Caco-2 (cell line): ENCODE measurements at regions not wholly inside any gene's neighbourhood (a gene's known extent, or its start where the extent isn't known, plus 50 kb on each side); places are given as distances from the start of the nearest gene placed in this dataset.

Experiments
- BruUV-seq: library from RNA; stranded (reverse); fragments of 400-500 nt; replicated peaks from 2 replicates; lab custom pipeline; 2021; lab: Mats Ljungman, UMichigan
- CTCF ChIA-PET: fragments of 300-600 bp; sonication (Branson Sonifier 250); formaldehyde crosslinking; loops from one replicate; lab custom pipeline; 2022; ENCODE audit warnings: antibody characterized with exemption; lab: Charles Lee
- POLR2A ChIA-PET: fragments of 300-600 bp; sonication (Branson Sonifier 250); formaldehyde crosslinking; loops from one replicate; lab custom pipeline; 2022; ENCODE audit warnings: antibody characterized with exemption; lab: Charles Lee
- DNase-seq, 2 experiments: peaks; one replicate each; pipeline versions ENCODE4 v3.0.0 to v3.0.0-alpha.2; 2020 to 2022
- H3K27me3 ChIP-seq: replicated peaks from 2 replicates; pipeline ENCODE4 v1.6.0; 2011; ENCODE audit warnings: low read length; ENCODE audit not compliant: control insufficient read depth, insufficient read depth
- H3K36me3 ChIP-seq: 2 replicates; pipeline ENCODE4 v1.5.1; 2011; ENCODE audit warnings: low read length; ENCODE audit not compliant: control insufficient read depth, insufficient read depth
- H3K4me1 ChIP-seq: fragments of 250-450 bp; sonication (Bioruptor Pico); 2 replicates; pipeline ENCODE4 v1.5.1; 2020; ENCODE audit warnings: mild to moderate bottlenecking
- H3K4me3 ChIP-seq: 2 replicates; pipeline ENCODE4 v1.5.1; 2011; ENCODE audit warnings: low read depth, mild to moderate bottlenecking, control low read depth, low read length
- H3K9me3 ChIP-seq: fragments of 250-450 bp; sonication (Bioruptor Pico); 2 replicates; pipeline ENCODE4 v1.5.1; 2020; ENCODE audit warnings: mild to moderate bottlenecking, moderate library complexity
- H3K27ac Mint-ChIP-seq: one replicate; pipeline ENCODE4 v1.8.0; 2022; ENCODE audit warnings: mixed read lengths; ENCODE audit not compliant: unreplicated experiment
- H3K27me3 Mint-ChIP-seq: one replicate; pipeline ENCODE4 v1.8.0; 2022; ENCODE audit warnings: mixed read lengths; ENCODE audit not compliant: insufficient read depth, unreplicated experiment
- H3K36me3 Mint-ChIP-seq: one replicate; pipeline ENCODE4 v1.8.0; 2022; ENCODE audit warnings: mild to moderate bottlenecking, mixed read lengths; ENCODE audit not compliant: insufficient read depth, unreplicated experiment
- H3K4me1 Mint-ChIP-seq: one replicate; pipeline ENCODE4 v1.8.0; 2022; ENCODE audit warnings: low read depth, mixed read lengths; ENCODE audit not compliant: unreplicated experiment
- H3K4me3 Mint-ChIP-seq: one replicate; pipeline ENCODE4 v1.8.0; 2022; ENCODE audit warnings: mild to moderate bottlenecking, moderate library complexity, mixed read lengths; ENCODE audit not compliant: unreplicated experiment
- H3K9me3 Mint-ChIP-seq: one replicate; pipeline ENCODE4 v1.8.0; 2022; ENCODE audit warnings: mixed read lengths; ENCODE audit not compliant: unreplicated experiment
- CTCF ChIP-seq, 2 experiments: fragments of 200-600 bp in 1 of 2; IDR thresholded peaks; 1 replicate in 1 of 2; 2 replicates in 1 of 2; pipeline versions ENCODE4 v1.5.1 to v1.8.0; 2011 to 2022; ENCODE audit warnings: antibody characterized with exemption in 1 of 2, control low read depth in 1 of 2, inconsistent platforms in 1 of 2, low read depth in 1 of 2, low read length in 1 of 2, mild to moderate bottlenecking in 1 of 2, moderate library complexity in 1 of 2; ENCODE audit not compliant: insufficient read depth in 1 of 2, severe bottlenecking in 1 of 2, unreplicated experiment in 1 of 2
- intact Hi-C: fragments of 100-400 bp; cut with micrococcal nuclease; formaldehyde crosslinking; loops from one replicate; pipeline ENCODE4 v1.10.0; 2022; ENCODE audit not compliant: unreplicated experiment

- intact Hi-C loops, result no loop called here
- Mint-ChIP-seq H3K27me3 (peaks cover 5% of the 10 kb centered on the region), H3K4me3 (no peak overlapping the region), H3K9me3 (no peaks in the 10 kb centered on the region), H3K4me1 (no peaks in the 10 kb centered on the region), H3K27ac (no peak overlapping the region), H3K36me3 (no peaks in the 10 kb centered on the region)
- CTCF ChIA-PET, result no interaction called here
- Histone ChIP-seq H3K4me1 (no peaks in the 10 kb centered on the region), H3K27me3 (no peaks in the 10 kb centered on the region), H3K4me3 (no peak overlapping the region), H3K36me3 (no peaks in the 10 kb centered on the region), H3K9me3 (no peaks in the 10 kb centered on the region)
- BruUV-seq, result no TSS peak
- POLR2A ChIA-PET, result no interaction called here
- no peak for DNase-seq
- no peak for TF ChIP-seq CTCF (IDR thresholded peaks at IDR 0.05; ENCODE audit: insufficient read depth in 1 of 2, low read depth in 1 of 2, low read length in 1 of 2, severe bottlenecking in 1 of 2, unreplicated experiment in 1 of 2)
Measured at GRCh38 chr19:31214086-31214485, 135.2 kb downstream of the TSHZ3 start.

GRCh38 chr19:31211088-31211487 lies 138.1 kb downstream of the TSHZ3 start:
- no peak overlapping the region for H3K4me3 Mint-ChIP-seq
- no TSS peak for BruUV-seq
- H3K27me3 Mint-ChIP-seq, result peaks cover 5% of the 10 kb centered on the region
- ChIA-PET POLR2A (no interaction called here), CTCF (no interaction called here)
- no peak for TF ChIP-seq CTCF (IDR thresholded peaks at IDR 0.05; ENCODE audit: insufficient read depth in 1 of 2, low read depth in 1 of 2, low read length in 1 of 2, severe bottlenecking in 1 of 2, unreplicated experiment in 1 of 2)
- H3K27me3 ChIP-seq, result no peaks in the 10 kb centered on the region
- intact Hi-C loops, result no loop called here
- H3K4me1 ChIP-seq, result no peaks in the 10 kb centered on the region
- H3K36me3 ChIP-seq, result no peaks in the 10 kb centered on the region
- H3K36me3 Mint-ChIP-seq, result no peaks in the 10 kb centered on the region
- no peaks in the 10 kb centered on the region for H3K9me3 Mint-ChIP-seq
- H3K27ac Mint-ChIP-seq, result no peak overlapping the region
- no peak for DNase-seq
- no peak overlapping the region for H3K4me3 ChIP-seq
- no peaks in the 10 kb centered on the region for H3K4me1 Mint-ChIP-seq
- no peaks in the 10 kb centered on the region for H3K9me3 ChIP-seq

GRCh38 chr19:31205887-31206518 lies 143.2 kb downstream of the TSHZ3 start:
- ChIA-PET POLR2A (no interaction called here), CTCF (no interaction called here)
- H3K27me3 Mint-ChIP-seq, result peaks cover 14% of the 10 kb centered on the region
- H3K27me3 ChIP-seq, result no peaks in the 10 kb centered on the region
- no peaks in the 10 kb centered on the region for H3K36me3 ChIP-seq
- no TSS peak for BruUV-seq
- no peaks in the 10 kb centered on the region for H3K36me3 Mint-ChIP-seq
- intact Hi-C loops, result no loop called here
- no peak for DNase-seq
- no peaks in the 10 kb centered on the region; the same call in 1 of the 2 replicates for H3K9me3 ChIP-seq
- no peaks in the 10 kb centered on the region for H3K4me1 Mint-ChIP-seq
- H3K4me3 Mint-ChIP-seq, result no peak overlapping the region
- no peak overlapping the region for H3K27ac Mint-ChIP-seq
- no peak overlapping the region for H3K4me3 ChIP-seq
- no peak for TF ChIP-seq CTCF (IDR thresholded peaks at IDR 0.05; ENCODE audit: insufficient read depth in 1 of 2, low read depth in 1 of 2, low read length in 1 of 2, severe bottlenecking in 1 of 2, unreplicated experiment in 1 of 2)
- H3K9me3 Mint-ChIP-seq, result no peaks in the 10 kb centered on the region
- H3K4me1 ChIP-seq, result no peaks in the 10 kb centered on the region
